HUES64 (cell line): ENCODE measurements at regions not wholly inside any gene's neighbourhood (a gene's known extent, or its start where the extent isn't known, plus 50 kb on each side); places are given as distances from the start of the nearest gene placed in this dataset.

Source experiments
- H3K27ac ChIP-seq: 2 replicates; pipeline ENCODE4 v1.7.0; 2013; ENCODE audit warnings: low read depth, low read length, inconsistent platforms
- H3K27me3 ChIP-seq: 2 replicates; pipeline ENCODE4 v1.6.1; 2013; ENCODE audit warnings: mild to moderate bottlenecking, low read length; ENCODE audit not compliant: insufficient read depth
- H3K36me3 ChIP-seq: 2 replicates; pipeline ENCODE4 v1.6.1; 2013; ENCODE audit warnings: mild to moderate bottlenecking, low read length; ENCODE audit not compliant: insufficient read depth
- H3K4me1 ChIP-seq: 2 replicates; pipeline ENCODE4 v1.6.1; 2013; ENCODE audit warnings: mild to moderate bottlenecking, low read length, moderate library complexity; ENCODE audit not compliant: insufficient read depth
- H3K4me3 ChIP-seq: 2 replicates; pipeline ENCODE4 v1.5.1; 2013; ENCODE audit warnings: mild to moderate bottlenecking, low read length, moderate library complexity
- H3K9ac ChIP-seq: 2 replicates; pipeline ENCODE4 v1.6.1; 2013; ENCODE audit warnings: mild to moderate bottlenecking, low read depth, low read length
- H3K9me3 ChIP-seq: 2 replicates; pipeline ENCODE4 v1.6.1; 2013; ENCODE audit warnings: low read depth, low read length; ENCODE audit not compliant: insufficient read depth
- WGBS: fragments of 150-250, 120-280 bp; methylation state at CpG from one replicate; pipeline ENCODE4 v1.1.7; 2013; ENCODE audit warnings: missing lambda C conversion rate; 5-methylcytosine and 5-hydroxymethylcytosine counted together

- Histone ChIP-seq H3K27ac (no peak overlapping the region), H3K4me1 (peaks cover 22% of the 10 kb centered on the region), H3K9me3 (no peaks in the 10 kb centered on the region), H3K27me3 (no peaks in the 10 kb centered on the region), H3K9ac (no peak overlapping the region), H3K4me3 (no peak overlapping the region), H3K36me3 (no peaks in the 10 kb centered on the region)
These were observed 50.7 kb upstream of the TNFRSF21 start for GRCh38 chr6:47360388-47360787.

- Histone ChIP-seq H3K9me3 (no peaks in the 10 kb centered on the region), H3K27me3 (no peaks in the 10 kb centered on the region), H3K4me3 (no peak overlapping the region), H3K9ac (no peak overlapping the region), H3K27ac (no peak overlapping the region), H3K36me3 (no peaks in the 10 kb centered on the region), H3K4me1 (peaks cover 20% of the 10 kb centered on the region)
- WGBS: 93% methylated on average over 8 of the region's 10 CpGs
These were observed 53.3 kb upstream of the TNFRSF21 start for GRCh38 chr6:47362857-47363461.

DNA sequence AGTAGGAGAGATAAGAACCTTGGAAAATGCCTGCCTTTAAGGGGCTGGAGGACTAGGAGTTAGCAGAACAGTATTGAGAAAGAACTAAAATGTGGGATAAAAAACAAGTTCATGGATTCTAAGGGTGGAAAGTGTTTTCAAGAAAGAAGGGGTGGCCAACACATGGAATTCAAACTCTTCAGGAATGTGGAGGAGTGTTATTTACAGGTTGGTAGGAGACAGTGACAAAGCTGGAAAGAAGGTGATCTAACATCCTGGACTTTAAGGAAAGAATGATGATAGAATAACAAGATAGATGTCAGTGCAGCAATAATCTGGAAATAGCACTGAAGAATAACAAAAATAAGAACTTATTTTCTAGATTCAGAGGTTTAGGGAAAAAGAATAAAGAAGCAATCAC, 54.0 kb upstream of the TNFRSF21 start:
- no peaks in the 10 kb centered on the region for H3K9me3 ChIP-seq
- H3K27me3 ChIP-seq: no peaks in the 10 kb centered on the region
- H3K4me1 ChIP-seq: peaks cover 12% of the 10 kb centered on the region
- H3K9ac ChIP-seq: no peak overlapping the region
- no peak overlapping the region for H3K27ac ChIP-seq
- no peak overlapping the region for H3K4me3 ChIP-seq
- no peaks in the 10 kb centered on the region for H3K36me3 ChIP-seq

- H3K27ac ChIP-seq: no peak overlapping the region
- no peaks in the 10 kb centered on the region for H3K36me3 ChIP-seq
- no peaks in the 10 kb centered on the region for H3K27me3 ChIP-seq
- no peak overlapping the region for H3K9ac ChIP-seq
- peaks cover 9% of the 10 kb centered on the region; the same call in 1 of the 2 replicates for H3K4me1 ChIP-seq
- WGBS: 96% methylated on average over 2 of the region's 2 CpGs
- no peaks in the 10 kb centered on the region for H3K9me3 ChIP-seq
- no peak overlapping the region for H3K4me3 ChIP-seq
These were observed 56.7 kb upstream of the TNFRSF21 start for GRCh38 chr6:47366335-47366890.

DNA sequence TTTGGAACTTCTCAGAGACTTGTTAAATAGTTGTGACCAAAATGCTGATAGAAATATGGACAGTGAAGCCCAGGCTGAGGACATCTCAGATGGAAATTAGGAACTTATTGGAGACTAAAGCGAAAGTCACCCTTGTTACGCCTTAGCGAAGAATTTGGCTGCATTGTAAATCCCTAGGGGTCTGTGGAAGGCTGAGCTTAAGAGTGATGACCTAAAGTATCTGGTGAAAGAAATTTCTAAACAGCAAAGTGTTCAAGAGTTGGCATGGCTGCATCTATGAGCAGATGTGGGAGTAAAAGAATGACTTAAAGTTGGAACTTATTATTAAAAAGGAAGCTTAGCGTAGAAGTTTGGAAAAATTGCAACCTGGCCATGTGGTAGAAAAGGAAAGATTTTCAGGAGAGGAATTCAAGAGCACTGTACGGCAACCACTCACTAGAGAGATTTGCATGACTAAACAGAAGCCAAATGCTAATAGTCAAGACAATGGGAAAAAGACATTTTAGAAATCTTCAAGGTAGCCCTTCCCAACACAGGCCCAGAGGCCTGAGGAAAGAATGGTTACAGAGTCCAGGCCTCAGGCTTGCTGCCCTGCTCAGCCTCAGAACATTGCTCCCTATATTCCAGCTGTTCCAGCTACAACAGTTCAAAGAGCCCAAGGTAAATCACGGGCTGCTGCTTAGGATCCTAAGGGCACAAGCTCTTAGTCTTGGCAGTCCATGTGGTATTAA, 61.6 kb upstream of the TNFRSF21 start:
- no peak overlapping the region for H3K9ac ChIP-seq
- no peak overlapping the region for H3K4me3 ChIP-seq
- 83% methylated on average over 6 of the region's 6 CpGs for WGBS
- peak overlapping the region; percentile 58; the same call in 1 of the 2 replicates for H3K27ac ChIP-seq
- H3K36me3 ChIP-seq: no peaks in the 10 kb centered on the region
- no peaks in the 10 kb centered on the region for H3K27me3 ChIP-seq
- H3K9me3 ChIP-seq: no peaks in the 10 kb centered on the region
- H3K4me1 ChIP-seq: peaks cover 11% of the 10 kb centered on the region; the same call in 1 of the 2 replicates

DNA sequence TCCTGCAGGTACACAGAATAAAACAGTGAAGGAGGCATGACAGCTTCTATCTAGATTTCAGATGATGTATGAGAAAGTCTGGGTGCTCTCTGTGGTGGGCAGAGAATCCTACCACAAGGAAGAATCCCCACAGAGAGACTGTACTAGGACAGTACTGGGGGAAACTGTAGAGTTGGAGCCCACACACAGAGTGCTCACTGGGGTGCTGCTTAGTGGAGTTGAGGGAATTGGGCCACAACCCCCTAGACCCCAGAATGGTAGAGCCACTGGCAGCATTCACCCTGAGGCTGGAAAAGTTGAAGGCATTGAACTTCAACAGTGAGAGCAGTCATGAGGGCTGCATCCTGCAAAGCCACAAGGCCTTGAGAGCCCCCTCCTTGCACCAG, 62.2 kb upstream of the TNFRSF21 start:
- H3K4me1 ChIP-seq: peaks cover 11% of the 10 kb centered on the region; the same call in 1 of the 2 replicates
- H3K36me3 ChIP-seq: no peaks in the 10 kb centered on the region
- H3K27ac ChIP-seq: peak overlapping the region; percentile 58; the same call in 1 of the 2 replicates
- H3K4me3 ChIP-seq: no peak overlapping the region
- no peak overlapping the region for H3K9ac ChIP-seq
- no peaks in the 10 kb centered on the region for H3K27me3 ChIP-seq
- no peaks in the 10 kb centered on the region for H3K9me3 ChIP-seq

- Histone ChIP-seq H3K4me1 (peaks cover 11% of the 10 kb centered on the region; the same call in 1 of the 2 replicates), H3K9ac (no peak overlapping the region), H3K36me3 (no peaks in the 10 kb centered on the region), H3K9me3 (no peaks in the 10 kb centered on the region), H3K27me3 (no peaks in the 10 kb centered on the region), H3K4me3 (no peak overlapping the region), H3K27ac (no peak overlapping the region)
- 95% methylated on average over 1 of the region's 1 CpG for WGBS
These were observed 62.6 kb upstream of the TNFRSF21 start for GRCh38 chr6:47372318-47372717.

GRCh38 chr6:47375426-47375825, 65.7 kb upstream of the TNFRSF21 start:
- H3K9ac ChIP-seq: no peak overlapping the region
- WGBS: 96% methylated on average over 1 of the region's 1 CpG
- no peaks in the 10 kb centered on the region for H3K27me3 ChIP-seq

DNA sequence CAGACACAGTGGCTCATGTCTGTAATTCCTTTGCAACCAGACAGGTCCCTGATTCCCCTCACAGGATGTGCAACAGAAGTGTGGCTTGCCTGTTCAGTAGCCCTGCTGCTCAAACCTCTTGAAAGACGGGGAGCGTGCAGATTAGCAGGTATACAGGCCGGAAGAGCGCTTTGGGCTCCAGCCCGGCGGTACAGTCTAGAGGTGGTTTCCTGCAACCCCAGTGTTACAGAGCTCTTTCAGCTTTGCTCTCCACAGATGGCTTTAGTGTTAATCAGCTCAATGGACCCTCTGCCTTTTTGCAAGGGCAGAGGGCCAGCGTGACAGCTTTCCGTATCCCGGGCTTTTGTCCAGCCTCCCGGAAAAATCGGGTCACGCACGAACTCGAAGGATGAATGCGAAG, 67.2 kb upstream of the TNFRSF21 start:
- H3K4me1 ChIP-seq: peaks cover 1% of the 10 kb centered on the region; the same call in 1 of the 2 replicates
- no peak overlapping the region for H3K27ac ChIP-seq
- 96% methylated on average over 15 of the region's 15 CpGs for WGBS
- H3K9me3 ChIP-seq: no peaks in the 10 kb centered on the region
- H3K36me3 ChIP-seq: no peaks in the 10 kb centered on the region
- H3K9ac ChIP-seq: no peak overlapping the region
- no peak overlapping the region for H3K4me3 ChIP-seq
- no peaks in the 10 kb centered on the region for H3K27me3 ChIP-seq

More at GRCh38 chr6:47375426-47375825, 65.7 kb upstream of the TNFRSF21 start:
- Histone ChIP-seq H3K4me1 (peaks cover 11% of the 10 kb centered on the region; the same call in 1 of the 2 replicates), H3K27ac (no peak overlapping the region), H3K4me3 (no peak overlapping the region), H3K9me3 (no peaks in the 10 kb centered on the region), H3K36me3 (no peaks in the 10 kb centered on the region)

GRCh38 chr6:47377971-47378370, 68.3 kb upstream of the TNFRSF21 start:
- no peak overlapping the region for H3K4me3 ChIP-seq
- no peaks in the 10 kb centered on the region for H3K4me1 ChIP-seq
- no peaks in the 10 kb centered on the region for H3K27me3 ChIP-seq
- H3K27ac ChIP-seq: no peak overlapping the region
- 92% methylated on average over 2 of the region's 2 CpGs for WGBS
- H3K9me3 ChIP-seq: no peaks in the 10 kb centered on the region
- H3K9ac ChIP-seq: no peak overlapping the region
- H3K36me3 ChIP-seq: no peaks in the 10 kb centered on the region

DNA sequence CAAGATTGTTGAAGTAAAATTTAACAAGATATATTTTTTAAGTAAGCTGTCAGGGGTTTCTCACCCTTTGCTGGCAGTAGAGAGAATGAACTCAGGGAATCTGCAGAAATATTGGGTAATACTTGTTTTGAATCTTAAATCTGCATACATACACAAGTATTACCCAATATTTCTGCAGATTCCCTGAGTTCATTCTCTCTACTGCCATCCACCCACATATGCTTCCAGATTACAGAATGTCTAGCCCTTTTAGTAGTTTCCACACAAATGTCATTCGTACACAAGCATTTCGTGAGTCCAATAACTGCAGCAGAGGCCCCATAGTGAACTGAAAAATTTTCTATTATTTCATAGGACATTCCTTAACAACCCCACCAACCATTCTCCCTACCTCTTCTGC, 69.6 kb upstream of the TNFRSF21 start:
- no peaks in the 10 kb centered on the region for H3K4me1 ChIP-seq
- no peaks in the 10 kb centered on the region for H3K9me3 ChIP-seq
- no peak overlapping the region for H3K27ac ChIP-seq
- H3K36me3 ChIP-seq: no peaks in the 10 kb centered on the region
- H3K27me3 ChIP-seq: no peaks in the 10 kb centered on the region
- 96% methylated on average over 2 of the region's 2 CpGs for WGBS
- H3K4me3 ChIP-seq: no peak overlapping the region
- no peak overlapping the region for H3K9ac ChIP-seq
